HG02884 (cell line): ENCODE measurements at regions not wholly inside any gene's neighbourhood (a gene's known extent, or its start where the extent isn't known, plus 50 kb on each side); places are given as distances from the start of the nearest gene placed in this dataset.

Experiments
- ATAC-seq: cut with Tn5 transposase; IDR thresholded peaks from one replicate; pipeline ENCODE4 v1.9.1; 2021; ENCODE audit warnings: mild to moderate bottlenecking, moderate library complexity; ENCODE audit not compliant: unreplicated experiment

GRCh38 chr5:28779161-28779754 lies 1740.9 kb upstream of the CDH9 start:
- ATAC-seq, result no peak

GRCh38 chr5:28770307-28770706 lies 1731.9 kb upstream of the CDH9 start:
- no peak for ATAC-seq

- ATAC-seq, result no peak
Measured at GRCh38 chr5:28766565-28767158, 1728.3 kb upstream of the CDH9 start.

- ATAC-seq, result no peak
Measured at GRCh38 chr5:28751396-28751795, 1713.0 kb upstream of the CDH9 start.

- no peak for ATAC-seq
Measured at GRCh38 chr5:28750251-28750650, 1711.9 kb upstream of the CDH9 start.

GRCh38 chr5:28748446-28748845 lies 1710.1 kb upstream of the CDH9 start:
- ATAC-seq, result no peak

- ATAC-seq, result no peak
Measured at GRCh38 chr5:28743716-28744110, 1705.3 kb upstream of the CDH9 start.

GRCh38 chr5:28743025-28743715 lies 1704.8 kb upstream of the CDH9 start:
- ATAC-seq, result no peak

GRCh38 chr5:28737682-28738081 lies 1699.3 kb upstream of the CDH9 start:
- ATAC-seq, result no peak

GRCh38 chr5:28737222-28737621 lies 1698.8 kb upstream of the CDH9 start:
- ATAC-seq, result no peak

- ATAC-seq, result no peak
Measured at GRCh38 chr5:28734396-28734795, 1696.0 kb upstream of the CDH9 start.

GRCh38 chr5:28729067-28729466 lies 1690.7 kb upstream of the CDH9 start:
- ATAC-seq, result no peak

GRCh38 chr5:28726815-28727214 lies 1688.4 kb upstream of the CDH9 start:
- ATAC-seq, result no peak

GRCh38 chr5:28725001-28725400 lies 1686.6 kb upstream of the CDH9 start:
- ATAC-seq, result no peak

GRCh38 chr5:28714907-28715698 lies 1676.7 kb upstream of the CDH9 start:
- no peak for ATAC-seq

GRCh38 chr5:28710360-28710759 lies 1672.0 kb upstream of the CDH9 start:
- ATAC-seq, result no peak

- ATAC-seq, result no peak
Measured at GRCh38 chr5:28708472-28708871, 1670.1 kb upstream of the CDH9 start.

GRCh38 chr5:28707706-28708105 lies 1669.3 kb upstream of the CDH9 start:
- ATAC-seq, result no peak

- ATAC-seq, result no peak
Measured at GRCh38 chr5:28703651-28704260, 1665.4 kb upstream of the CDH9 start.

GRCh38 chr5:28691526-28691925 lies 1653.1 kb upstream of the CDH9 start:
- no peak for ATAC-seq

- ATAC-seq, result no peak
Measured at GRCh38 chr5:28685794-28686193, 1647.4 kb upstream of the CDH9 start.
